ENCODE measurements at regions not wholly inside any gene's neighbourhood (a gene's known extent, or its start where the extent isn't known, plus 50 kb on each side); places are given as distances from the start of the nearest gene placed in this dataset.

DNA sequence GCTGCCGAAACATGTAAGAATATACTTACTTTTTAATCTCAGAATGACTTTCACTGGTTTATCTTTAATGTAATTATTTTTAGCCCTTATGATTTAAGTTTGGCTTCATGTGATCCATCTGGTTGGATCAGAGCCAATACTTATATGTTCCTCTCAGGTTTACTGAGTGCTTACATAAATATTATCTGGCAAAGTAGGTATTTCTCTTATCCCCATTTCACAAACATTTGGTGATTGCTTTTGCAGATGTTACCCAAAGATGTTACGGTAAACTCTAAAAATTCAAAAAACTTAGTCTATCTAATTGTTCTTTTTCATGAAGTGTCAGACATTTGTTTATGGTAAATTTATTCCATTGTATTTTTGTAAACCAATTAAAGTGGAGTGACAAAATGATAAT lies 115.0 kb upstream of the TLL1 start:
- no peak for TF ChIP-seq POLR2AphosphoS5 (IDR thresholded peaks at IDR 0.05; ENCODE audit: insufficient read depth, low read depth, low read length)
- no peak for TF ChIP-seq MYC (IDR thresholded peaks at IDR 0.05; ENCODE audit: low read depth, low read length)
- no peak for TF ChIP-seq FOS (IDR thresholded peaks at IDR 0.05; ENCODE audit: borderline replicate concordance, insufficient read depth, low read length)
- TF ChIP-seq, protein P1, sequence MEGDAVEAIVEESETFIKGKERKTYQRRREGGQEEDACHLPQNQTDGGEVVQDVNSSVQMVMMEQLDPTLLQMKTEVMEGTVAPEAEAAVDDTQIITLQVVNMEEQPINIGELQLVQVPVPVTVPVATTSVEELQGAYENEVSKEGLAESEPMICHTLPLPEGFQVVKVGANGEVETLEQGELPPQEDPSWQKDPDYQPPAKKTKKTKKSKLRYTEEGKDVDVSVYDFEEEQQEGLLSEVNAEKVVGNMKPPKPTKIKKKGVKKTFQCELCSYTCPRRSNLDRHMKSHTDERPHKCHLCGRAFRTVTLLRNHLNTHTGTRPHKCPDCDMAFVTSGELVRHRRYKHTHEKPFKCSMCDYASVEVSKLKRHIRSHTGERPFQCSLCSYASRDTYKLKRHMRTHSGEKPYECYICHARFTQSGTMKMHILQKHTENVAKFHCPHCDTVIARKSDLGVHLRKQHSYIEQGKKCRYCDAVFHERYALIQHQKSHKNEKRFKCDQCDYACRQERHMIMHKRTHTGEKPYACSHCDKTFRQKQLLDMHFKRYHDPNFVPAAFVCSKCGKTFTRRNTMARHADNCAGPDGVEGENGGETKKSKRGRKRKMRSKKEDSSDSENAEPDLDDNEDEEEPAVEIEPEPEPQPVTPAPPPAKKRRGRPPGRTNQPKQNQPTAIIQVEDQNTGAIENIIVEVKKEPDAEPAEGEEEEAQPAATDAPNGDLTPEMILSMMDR (IDR thresholded peaks at IDR 0.05; ENCODE audit: extremely low read depth in 1 of 2, insufficient read depth in 1 of 2, low read depth in 1 of 2, low read length in 2 of 2): no peak
- no peak for TF ChIP-seq GATA2 (IDR thresholded peaks at IDR 0.05; ENCODE audit: insufficient read depth, insufficient read length, low read depth, low read length)
- no peak for TF ChIP-seq JUN (IDR thresholded peaks at IDR 0.05; ENCODE audit: borderline replicate concordance, insufficient read depth, insufficient read length, low read depth)
- H3K4me3 ChIP-seq (replicated peaks in 1 of 3; ENCODE audit: insufficient read depth in 1 of 3, low read depth in 1 of 3, low read length in 3 of 3): no peak overlapping the region

DNA sequence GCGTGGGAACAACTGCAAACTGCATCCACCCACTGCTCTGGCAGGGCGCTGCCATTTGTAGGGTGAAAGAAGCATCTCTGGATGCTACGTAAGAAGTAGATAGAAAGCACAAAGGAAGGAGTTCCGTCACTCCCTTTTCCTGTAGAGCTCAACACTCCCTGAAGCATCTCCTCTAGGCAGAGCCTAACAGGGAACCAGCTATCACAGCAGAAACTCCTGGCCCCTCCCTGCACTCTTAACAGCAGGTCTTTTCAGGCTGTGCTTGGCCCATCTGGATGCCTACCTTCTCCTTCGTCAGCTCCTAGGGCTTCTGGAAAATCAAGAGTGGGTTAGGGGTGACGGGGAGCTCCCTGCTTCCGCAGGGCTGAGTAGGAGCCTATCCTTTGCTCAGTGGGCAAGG lies 112.9 kb upstream of the TLL1 start:
- Histone ChIP-seq H3K9ac (replicated peaks; ENCODE audit: extremely low read depth, insufficient read depth, low read length) (no peak overlapping the region), H3K27me3 (ENCODE audit: control insufficient read depth in 2 of 2, insufficient read depth in 2 of 2, low read length in 2 of 2) (no peaks in the 10 kb centered on the region), H2AFZ (ENCODE audit: low read depth, low read length) (no peak overlapping the region), H4K20me1 (replicated peaks; ENCODE audit: control insufficient read depth, extremely low read depth, insufficient read depth, low read length) (no peaks in the 10 kb centered on the region), H3K9me3 (replicated peaks; ENCODE audit: control insufficient read depth, insufficient read depth, low read length) (no peaks in the 10 kb centered on the region), H3K4me2 (ENCODE audit: insufficient read depth, low read length) (no peak overlapping the region), H3K9me1 (replicated peaks; ENCODE audit: control insufficient read depth, extremely low read depth, insufficient read depth, low read length) (no peaks in the 10 kb centered on the region), H3K36me3 (ENCODE audit: control insufficient read depth in 2 of 2, extremely low read depth in 1 of 2, insufficient read depth in 2 of 2, low read length in 2 of 2) (no peaks in the 10 kb centered on the region), H3K4me1 (ENCODE audit: control insufficient read depth, extremely low read depth, insufficient read depth, low read length) (peaks cover 20% of the 10 kb centered on the region), H3K27ac (ENCODE audit: insufficient read depth, low read depth, low read length) (no peak overlapping the region), H3K4me3 (replicated peaks in 1 of 3; ENCODE audit: insufficient read depth in 1 of 3, low read depth in 1 of 3, low read length in 3 of 3) (no peak overlapping the region), H3K79me2 (ENCODE audit: control insufficient read depth, insufficient read depth, low read length) (no peaks in the 10 kb centered on the region)
- CTCF ChIA-PET: interaction anchor here (0.8 to 1.2 kb wide), 2 partner anchors 9 to 91 kb away, joined by 3 read pairs; no protein-coding TSS in a partner anchor
- dilution Hi-C loops (cut with MboI; ENCODE audit: extremely low pct_ligation_motif_present, low sequenced_read_pairs): no loop called here
- TF ChIP-seq FOS (IDR thresholded peaks at IDR 0.05; ENCODE audit: borderline replicate concordance, insufficient read depth, low read length) (no peak), MYC (IDR thresholded peaks at IDR 0.05; ENCODE audit: low read depth, low read length) (no peak), EZH2 (IDR thresholded peaks at IDR 0.05; ENCODE audit: borderline replicate concordance, low read depth, low read length, severe bottlenecking) (no peak), POLR2AphosphoS5 (IDR thresholded peaks at IDR 0.05; ENCODE audit: insufficient read depth, low read depth, low read length) (no peak), GATA2 (IDR thresholded peaks at IDR 0.05; ENCODE audit: insufficient read depth, insufficient read length, low read depth, low read length) (no peak), POLR2A (IDR thresholded peaks at IDR 0.05; ENCODE audit: low read depth, low read length) (no peak), JUN (IDR thresholded peaks at IDR 0.05; ENCODE audit: borderline replicate concordance, insufficient read depth, insufficient read length, low read depth) (no peak)
- TF ChIP-seq, protein P1 (IDR thresholded peaks at IDR 0.05; ENCODE audit: extremely low read depth in 1 of 2, insufficient read depth in 1 of 2, low read depth in 1 of 2, low read length in 2 of 2): no peak
- TF ChIP-seq, protein P2, sequence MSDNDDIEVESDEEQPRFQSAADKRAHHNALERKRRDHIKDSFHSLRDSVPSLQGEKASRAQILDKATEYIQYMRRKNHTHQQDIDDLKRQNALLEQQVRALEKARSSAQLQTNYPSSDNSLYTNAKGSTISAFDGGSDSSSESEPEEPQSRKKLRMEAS (IDR thresholded peaks at IDR 0.05; ENCODE audit: insufficient read depth, insufficient read length): no peak
- FAIRE-seq: no peak
- BruUV-seq (replicated peaks): no TSS peak
- POLR2A ChIA-PET: no interaction called here
- no peak for DNase-seq (ENCODE audit: low read depth, low spot score)
- intact Hi-C loops (cut with micrococcal nuclease): loop anchor here (10.0 kb wide), 1 partner anchor 115 kb away; the partner anchor contains the start of gene TLL1

More for the DNA sequence above, 115.0 kb upstream of the TLL1 start:
- POLR2A ChIA-PET: no interaction called here
- Histone ChIP-seq H3K9me3 (replicated peaks; ENCODE audit: control insufficient read depth, insufficient read depth, low read length) (no peaks in the 10 kb centered on the region), H3K4me1 (ENCODE audit: control insufficient read depth, extremely low read depth, insufficient read depth, low read length) (peaks cover 3% of the 10 kb centered on the region), H3K27me3 (ENCODE audit: control insufficient read depth in 2 of 2, insufficient read depth in 2 of 2, low read length in 2 of 2) (no peaks in the 10 kb centered on the region), H3K4me2 (ENCODE audit: insufficient read depth, low read length) (no peak overlapping the region), H4K20me1 (replicated peaks; ENCODE audit: control insufficient read depth, extremely low read depth, insufficient read depth, low read length) (no peaks in the 10 kb centered on the region), H2AFZ (ENCODE audit: low read depth, low read length) (no peak overlapping the region), H3K9ac (replicated peaks; ENCODE audit: extremely low read depth, insufficient read depth, low read length) (no peak overlapping the region), H3K27ac (ENCODE audit: insufficient read depth, low read depth, low read length) (no peak overlapping the region), H3K36me3 (ENCODE audit: control insufficient read depth in 2 of 2, extremely low read depth in 1 of 2, insufficient read depth in 2 of 2, low read length in 2 of 2) (no peaks in the 10 kb centered on the region), H3K9me1 (replicated peaks; ENCODE audit: control insufficient read depth, extremely low read depth, insufficient read depth, low read length) (no peaks in the 10 kb centered on the region), H3K79me2 (ENCODE audit: control insufficient read depth, insufficient read depth, low read length) (no peaks in the 10 kb centered on the region)
- FAIRE-seq (no peak), DNase-seq (ENCODE audit: low read depth, low spot score) (no peak)
- CTCF ChIA-PET: no interaction called here
- BruUV-seq (replicated peaks): no TSS peak
- intact Hi-C loops (cut with micrococcal nuclease): no loop called here
- dilution Hi-C loops (cut with MboI; ENCODE audit: extremely low pct_ligation_motif_present, low sequenced_read_pairs): no loop called here
